IMR-90 (cell line): ENCODE measurements at regions not wholly inside any gene's neighbourhood (a gene's known extent, or its start where the extent isn't known, plus 50 kb on each side); places are given as distances from the start of the nearest gene placed in this dataset.
"Not testable (repeated sequence)": the region's sequence is repeated elsewhere in the genome, so short reads cannot be mapped to it uniquely, and the experiment has no call there.

Experiments used
- ATAC-seq: fragments of 200-7000 bp; cut with Tn5 transposase; 2 replicates; pipeline ENCODE4 v1.9.1; 2020; ENCODE audit warnings: low read depth, mild to moderate bottlenecking, moderate library complexity
- BruUV-seq: library from RNA; stranded (reverse); fragments of 400-500 nt; replicated peaks from 2 replicates; lab custom pipeline; 2021; lab: Mats Ljungman, UMichigan
- CTCF ChIA-PET: fragments of 300-600 bp; formaldehyde crosslinking; extraction: SDS; loops from one replicate; lab custom pipeline; 2021; ENCODE audit warnings: antibody characterized with exemption; lab: Yijun Ruan, JAX
- POLR2A ChIA-PET: fragments of 300-600 bp; sonication (Branson Sonifier 250); formaldehyde crosslinking; loops from one replicate; lab custom pipeline; 2022; ENCODE audit warnings: antibody characterized with exemption; ENCODE audit not compliant: unreplicated experiment; lab: Charles Lee
- DNase-seq: peaks from one replicate; pipeline ENCODE4 v3.0.0; 2013
- H2AFZ ChIP-seq: replicated peaks from 2 replicates; pipeline ENCODE3; 2013; ENCODE audit warnings: low read length, mild to moderate bottlenecking; ENCODE audit not compliant: poor library complexity
- H2AK5ac ChIP-seq: 2 replicates; pipeline ENCODE4 v1.6.1; 2013; ENCODE audit warnings: low read depth, low read length, inconsistent platforms
- H2AK9ac ChIP-seq: replicated peaks from 2 replicates; pipeline ENCODE3; 2013; ENCODE audit warnings: mild to moderate bottlenecking, low read depth, low read length, moderate library complexity; ENCODE audit not compliant: poor library complexity
- H2BK120ac ChIP-seq: 2 replicates; pipeline ENCODE4 v1.6.1; 2013; ENCODE audit warnings: low read depth, low read length, inconsistent platforms
- H2BK15ac ChIP-seq: 3 replicates; pipeline ENCODE4 v1.6.1; 2013; ENCODE audit warnings: low read depth, low read length, inconsistent platforms
- H2BK20ac ChIP-seq: 2 replicates; pipeline ENCODE4 v1.6.1; 2013; ENCODE audit warnings: low read depth, mild to moderate bottlenecking, inconsistent platforms, low read length, moderate library complexity
- H2BK5ac ChIP-seq: 2 replicates; pipeline ENCODE4 v1.6.1; 2013; ENCODE audit warnings: mild to moderate bottlenecking, low read depth, low read length, inconsistent platforms; ENCODE audit not compliant: poor library complexity, severe bottlenecking
- H3K14ac ChIP-seq: replicated peaks from 2 replicates; pipeline ENCODE4 v1.6.1; 2013; ENCODE audit warnings: low read depth, low read length, inconsistent platforms
- H3K18ac ChIP-seq: 2 replicates; pipeline ENCODE4 v1.6.1; 2013; ENCODE audit warnings: low read depth, low read length, control low read depth
- H3K23ac ChIP-seq: 2 replicates; pipeline ENCODE4 v1.6.1; 2013; ENCODE audit warnings: low read depth, low read length, inconsistent platforms
- H3K27ac ChIP-seq: 2 replicates; pipeline ENCODE4 v1.5.1; 2013; ENCODE audit warnings: mild to moderate bottlenecking, control low read depth, low read length; ENCODE audit not compliant: insufficient read depth
- H3K27me3 ChIP-seq: 2 replicates; pipeline ENCODE4 v1.6.1; 2013; ENCODE audit warnings: low read length; ENCODE audit not compliant: control insufficient read depth, insufficient read depth
- H3K36me3 ChIP-seq: 2 replicates; pipeline ENCODE4 v1.6.1; 2013; ENCODE audit warnings: low read length, mixed read lengths; ENCODE audit not compliant: control insufficient read depth, insufficient read depth
- H3K4ac ChIP-seq: 2 replicates; pipeline ENCODE4 v1.6.1; 2013; ENCODE audit warnings: low read depth, low read length, inconsistent platforms
- H3K4me1 ChIP-seq: 2 replicates; pipeline ENCODE4 v1.6.1; 2013; ENCODE audit warnings: low read length, mixed read lengths; ENCODE audit not compliant: control insufficient read depth, insufficient read depth
- H3K4me2 ChIP-seq: 2 replicates; pipeline ENCODE4 v1.6.1; 2013; ENCODE audit warnings: low read depth, mild to moderate bottlenecking, control low read depth, low read length, moderate library complexity
- H3K4me3 ChIP-seq: 2 replicates; pipeline ENCODE4 v1.5.1; 2013; ENCODE audit warnings: low read depth, mild to moderate bottlenecking, control low read depth, low read length, moderate library complexity; ENCODE audit not compliant: insufficient read depth
- H3K56ac ChIP-seq: 2 replicates; pipeline ENCODE4 v1.6.1; 2013; ENCODE audit warnings: low read length, inconsistent platforms; ENCODE audit not compliant: insufficient read depth; ENCODE audit errors: extremely low read depth
- H3K79me1 ChIP-seq, 2 experiments: 2 replicates each; pipeline ENCODE4 v1.6.1; 2013; ENCODE audit warnings: low read length in 2 of 2, inconsistent platforms in 1 of 2, low read depth in 1 of 2
- H3K9ac ChIP-seq: 2 replicates; pipeline ENCODE4 v1.6.1; 2013; ENCODE audit warnings: low read depth, low read length, control low read depth
- H3K9me1 ChIP-seq: 2 replicates; pipeline ENCODE4 v1.6.1; 2013; ENCODE audit warnings: low read length, inconsistent platforms; ENCODE audit not compliant: insufficient read depth
- H3K9me3 ChIP-seq: 2 replicates; pipeline ENCODE4 v1.6.1; 2013; ENCODE audit warnings: low read length; ENCODE audit not compliant: control insufficient read depth, insufficient read depth
- H4K20me1 ChIP-seq: 2 replicates; pipeline ENCODE4 v1.6.1; 2013; ENCODE audit warnings: low read length, inconsistent platforms; ENCODE audit not compliant: insufficient read depth
- H4K5ac ChIP-seq: 2 replicates; pipeline ENCODE4 v1.6.1; 2013; ENCODE audit warnings: mild to moderate bottlenecking, low read depth, low read length, control low read depth
- H4K8ac ChIP-seq, 2 experiments: 2 replicates each; pipeline ENCODE4 v1.6.1; 2013; ENCODE audit warnings: low read depth in 2 of 2, low read length in 2 of 2, control low read depth in 1 of 2, inconsistent platforms in 1 of 2
- H4K91ac ChIP-seq: 2 replicates; pipeline ENCODE4 v1.6.1; 2013; ENCODE audit warnings: low read depth, low read length, inconsistent platforms; ENCODE audit not compliant: insufficient read depth
- WGBS, 2 experiments: methylation state at CpG; one replicate each; pipeline versions ENCODE4 v1.1.5 to v1.1.7; 2013; ENCODE audit warnings: missing lambda C conversion rate in 2 of 2; ENCODE audit not compliant: insufficient read length in 1 of 2; ENCODE audit errors: extremely low coverage in 2 of 2; 5-methylcytosine and 5-hydroxymethylcytosine counted together
- dilution Hi-C: fragments of 300-500 bp; cut with HindIII; formaldehyde crosslinking; loops from one replicate; pipeline ENCODE4 v1.14.3; 2018; ENCODE audit warnings: low sequenced_read_pairs; ENCODE audit not compliant: unreplicated experiment
- in situ Hi-C: fragments of 300-500 bp; cut with MboI; formaldehyde crosslinking; loops from 3 replicates; pipeline ENCODE4 v1.14.3; 2019; ENCODE audit warnings: low sequenced_read_pairs, inconsistent platforms, mixed read lengths
- intact Hi-C: fragments of 100-400 bp; cut with micrococcal nuclease; formaldehyde crosslinking; loops from 2 replicates; pipeline ENCODE4 v1.10.0; 2022

DNA sequence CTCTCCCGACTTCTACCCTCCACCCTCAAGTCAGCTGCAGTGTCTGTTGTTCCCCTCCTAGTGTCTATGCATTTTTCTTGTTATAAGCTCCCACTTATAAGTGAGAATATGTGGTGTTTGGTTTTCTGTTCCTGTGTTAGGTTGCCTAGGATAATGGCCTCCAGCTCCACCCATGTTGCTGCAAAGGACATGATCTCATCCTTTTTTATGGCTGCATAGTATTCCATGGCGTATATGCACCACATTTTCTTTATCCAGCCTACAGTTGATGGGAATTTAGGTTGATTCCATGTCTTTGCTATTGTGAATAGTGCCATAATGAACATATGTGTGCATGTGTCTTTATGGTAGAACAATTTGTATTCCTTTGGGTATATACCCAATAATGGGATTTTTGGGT, 80.7 kb downstream of the SPTSSA start:
- H2BK15ac ChIP-seq, POLR2A ChIA-PET: not testable (repeated sequence)

More for the DNA sequence above, 80.7 kb downstream of the SPTSSA start:
- H3K4me2 ChIP-seq, H3K56ac ChIP-seq, H4K91ac ChIP-seq, ATAC-seq, H3K27me3 ChIP-seq, H2BK20ac ChIP-seq, H3K27ac ChIP-seq, H3K4me3 ChIP-seq, H3K23ac ChIP-seq, CTCF ChIA-PET, H3K36me3 ChIP-seq, H2AFZ ChIP-seq, H3K9me1 ChIP-seq, H2BK5ac ChIP-seq, H2AK9ac ChIP-seq, H3K14ac ChIP-seq, H2AK5ac ChIP-seq, dilution Hi-C loops, H3K79me1 ChIP-seq, H3K9me3 ChIP-seq, BruUV-seq, H3K4me1 ChIP-seq, H3K18ac ChIP-seq, H3K9ac ChIP-seq, H4K20me1 ChIP-seq, intact Hi-C loops, H3K4ac ChIP-seq, in situ Hi-C loops, DNase-seq, H2BK120ac ChIP-seq, H4K5ac ChIP-seq, H4K8ac ChIP-seq: not testable (repeated sequence)
- WGBS, 2 experiments = no CpG with 5 or more reads among the region's 2 CpGs
